ENCODE measurements at regions not wholly inside any gene's neighbourhood (a gene's known extent, or its start where the extent isn't known, plus 50 kb on each side); places are given as distances from the start of the nearest gene placed in this dataset.

DNA sequence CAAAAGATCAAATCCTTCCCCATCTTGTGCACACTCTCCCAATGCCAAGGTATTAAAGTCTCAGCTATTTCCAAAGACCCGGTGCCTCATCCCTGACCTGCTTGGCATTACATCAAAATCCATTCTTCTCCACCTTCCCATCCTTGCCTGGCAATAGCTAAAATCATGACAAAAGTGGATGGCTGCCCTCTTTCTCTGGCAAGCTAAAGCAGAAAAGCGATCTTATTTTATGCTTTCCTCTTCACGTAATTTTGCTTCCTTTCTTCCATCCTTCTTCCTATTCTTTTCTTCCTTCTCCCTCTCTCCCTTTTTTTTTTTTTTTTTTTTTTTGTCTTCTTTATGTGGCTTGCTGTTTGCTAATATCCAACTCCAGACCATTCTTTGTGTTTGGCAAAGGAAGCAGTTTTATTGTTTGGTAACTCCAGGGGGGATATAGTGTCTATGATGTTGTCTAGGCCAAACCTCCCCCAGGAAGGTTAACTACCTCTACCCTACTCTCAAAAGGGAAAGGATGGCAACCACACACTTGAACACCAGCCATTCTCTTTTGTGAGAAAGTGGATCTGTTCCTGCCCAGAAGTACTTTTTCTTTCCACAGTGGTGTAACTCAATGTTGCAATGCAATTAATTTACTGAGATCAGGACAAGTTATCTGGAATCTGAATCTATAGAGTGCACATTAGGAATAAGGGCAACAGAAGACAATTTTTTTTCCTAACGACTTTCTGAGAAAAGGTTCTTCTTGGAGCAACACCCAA, 120.9 kb upstream of the TMEM161B start:
- ChIA-PET CTCF (no interaction called here), POLR2A (no interaction called here)
- H3K4me1 Mint-ChIP-seq = no peaks in the 10 kb centered on the region
- H3K27me3 Mint-ChIP-seq = peaks cover 0 to 36% (median 35%) of the 10 kb centered on the region in 5 donors
- H3K4me3 ChIP-seq (ENCODE audit: low read length) = no peak overlapping the region
- H3K4me1 ChIP-seq (ENCODE audit: control insufficient read depth in 2 of 2, insufficient read depth in 2 of 2, low read length in 2 of 2) = no peaks in the 10 kb centered on the region
- no peak overlapping the region for H3K4me3 Mint-ChIP-seq
- no peaks in the 10 kb centered on the region for H3K9me3 ChIP-seq (ENCODE audit: control insufficient read depth in 2 of 3, low read length in 3 of 3)
- DNase-seq (no peak), ATAC-seq (no peak)
- no peaks in the 10 kb centered on the region for H3K36me3 ChIP-seq (ENCODE audit: control insufficient read depth in 2 of 3, insufficient read depth in 3 of 3, low read length in 3 of 3)
- no peaks in the 10 kb centered on the region for H3K36me3 Mint-ChIP-seq
- no peak overlapping the region for H3K27ac Mint-ChIP-seq
- no peaks in the 10 kb centered on the region for H3K27me3 ChIP-seq (ENCODE audit: control insufficient read depth in 2 of 2, insufficient read depth in 2 of 2, low read length in 2 of 2)
- H3K9me3 Mint-ChIP-seq = peaks cover 0 to 5% (median 0%) of the 10 kb centered on the region in 11 donors
- intact Hi-C loops (cut with micrococcal nuclease) = no loop called here
- no peak overlapping the region for H3K27ac ChIP-seq (ENCODE audit: low read depth, low read length)

DNA sequence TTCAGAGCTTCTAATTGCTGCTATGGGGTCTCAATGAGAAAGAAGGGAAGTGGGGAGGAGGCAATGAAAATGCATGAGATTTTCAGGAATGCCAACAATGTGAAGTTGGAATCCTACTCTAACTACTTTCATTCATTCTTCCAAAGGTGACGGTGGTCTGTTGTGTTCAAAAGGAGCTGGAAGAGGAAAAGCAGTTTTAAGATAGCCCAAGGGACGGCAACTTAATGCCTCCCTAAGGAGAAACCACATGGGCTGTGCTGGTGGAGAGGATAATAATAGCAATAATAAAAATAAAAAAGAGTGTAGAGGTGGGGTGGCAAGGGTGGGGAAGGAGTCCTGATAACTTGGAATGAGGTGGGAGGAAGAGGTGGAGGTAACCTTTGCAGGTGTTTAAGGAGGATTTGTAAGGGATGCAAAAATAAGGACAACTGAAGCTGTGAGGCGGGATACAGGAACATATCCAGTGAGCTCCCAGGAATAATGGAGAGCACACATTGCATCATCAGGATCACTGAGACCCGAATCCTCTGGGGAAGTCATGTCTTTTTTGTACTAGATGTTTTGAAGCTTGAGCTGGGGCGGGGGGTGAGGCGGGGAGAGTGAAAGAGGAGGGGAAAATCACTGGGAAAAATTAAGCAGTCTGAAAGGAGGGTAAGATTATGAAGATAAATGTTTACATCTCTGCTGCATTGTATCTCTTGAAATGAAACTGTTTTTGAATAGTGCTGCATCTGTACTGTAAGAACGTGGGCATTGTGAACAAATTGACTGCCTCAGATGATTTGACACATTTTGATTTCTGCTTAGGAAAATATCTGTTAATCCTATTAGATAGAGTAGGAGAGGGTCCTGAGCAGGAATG, 120.1 kb upstream of the TMEM161B start:
- intact Hi-C loops (cut with micrococcal nuclease) = no loop called here

GRCh38 chr5:88384886-88385285, 116.2 kb upstream of the TMEM161B start:
- DNase-seq (no peak), ATAC-seq (no peak)
- H3K4me3 Mint-ChIP-seq = no peak overlapping the region
- ChIA-PET CTCF (interaction anchor here (0.7 kb wide), 1 partner anchor 13 kb away, joined by 3 read pairs; no protein-coding TSS in a partner anchor), POLR2A (no interaction called here)
- intact Hi-C loops (cut with micrococcal nuclease) = no loop called here
- no peak overlapping the region for H3K4me3 ChIP-seq (ENCODE audit: low read length)
- H3K36me3 Mint-ChIP-seq = no peaks in the 10 kb centered on the region
- no peaks in the 10 kb centered on the region for H3K36me3 ChIP-seq (ENCODE audit: control insufficient read depth in 2 of 3, insufficient read depth in 3 of 3, low read length in 3 of 3)
- H3K27me3 ChIP-seq (ENCODE audit: control insufficient read depth in 2 of 2, insufficient read depth in 2 of 2, low read length in 2 of 2) = no peaks in the 10 kb centered on the region
- peaks cover 0 to 42% (median 28%) of the 10 kb centered on the region in 5 donors for H3K27me3 Mint-ChIP-seq
- H3K4me1 ChIP-seq (ENCODE audit: control insufficient read depth in 2 of 2, insufficient read depth in 2 of 2, low read length in 2 of 2) = no peaks in the 10 kb centered on the region
- no peak overlapping the region for H3K27ac ChIP-seq (ENCODE audit: low read depth, low read length)
- H3K27ac Mint-ChIP-seq = no peak overlapping the region
- H3K9me3 Mint-ChIP-seq = peaks cover 0 to 5% (median 0%) of the 10 kb centered on the region in 11 donors
- H3K9me3 ChIP-seq (ENCODE audit: control insufficient read depth in 2 of 3, low read length in 3 of 3) = no peaks in the 10 kb centered on the region
- no peaks in the 10 kb centered on the region for H3K4me1 Mint-ChIP-seq

More for the DNA sequence above, 120.1 kb upstream of the TMEM161B start:
- Mint-ChIP-seq H3K36me3 (no peaks in the 10 kb centered on the region), H3K4me3 (no peak overlapping the region), H3K4me1 (no peaks in the 10 kb centered on the region), H3K27ac (peak overlapping the region in 1 of 9 donors; percentile 36), H3K9me3 (peaks cover 0 to 5% (median 0%) of the 10 kb centered on the region in 11 donors), H3K27me3 (peaks cover 0 to 36% (median 28%) of the 10 kb centered on the region in 5 donors)
- Histone ChIP-seq H3K36me3 (ENCODE audit: control insufficient read depth in 2 of 3, insufficient read depth in 3 of 3, low read length in 3 of 3) (no peaks in the 10 kb centered on the region), H3K4me3 (ENCODE audit: low read length) (no peak overlapping the region), H3K27me3 (ENCODE audit: control insufficient read depth in 2 of 2, insufficient read depth in 2 of 2, low read length in 2 of 2) (no peaks in the 10 kb centered on the region), H3K27ac (ENCODE audit: low read depth, low read length) (no peak overlapping the region), H3K4me1 (ENCODE audit: control insufficient read depth in 2 of 2, insufficient read depth in 2 of 2, low read length in 2 of 2) (no peaks in the 10 kb centered on the region), H3K9me3 (ENCODE audit: control insufficient read depth in 2 of 3, low read length in 3 of 3) (no peaks in the 10 kb centered on the region)
- no peak for DNase-seq
- ChIA-PET POLR2A (no interaction called here), CTCF (no interaction called here)
- ATAC-seq = no peak

GRCh38 chr5:88380332-88380731, 111.7 kb upstream of the TMEM161B start:
- no peak overlapping the region for H3K4me3 Mint-ChIP-seq
- H3K36me3 Mint-ChIP-seq = no peaks in the 10 kb centered on the region
- DNase-seq (no peak), ATAC-seq (no peak)
- ChIA-PET CTCF (no interaction called here), POLR2A (no interaction called here)
- no peaks in the 10 kb centered on the region for H3K36me3 ChIP-seq (ENCODE audit: control insufficient read depth in 2 of 3, insufficient read depth in 3 of 3, low read length in 3 of 3)
- peaks cover 0 to 4% (median 0%) of the 10 kb centered on the region in 11 donors for H3K9me3 Mint-ChIP-seq
- intact Hi-C loops (cut with micrococcal nuclease) = no loop called here
- peaks cover 0 to 25% (median 12%) of the 10 kb centered on the region in 5 donors for H3K27me3 Mint-ChIP-seq
- H3K4me3 ChIP-seq (ENCODE audit: low read length) = no peak overlapping the region
- no peaks in the 10 kb centered on the region for H3K9me3 ChIP-seq (ENCODE audit: control insufficient read depth in 2 of 3, low read length in 3 of 3)
- H3K27ac Mint-ChIP-seq = peak overlapping the region in 1 of 9 donors; percentile 41
- H3K4me1 Mint-ChIP-seq = no peaks in the 10 kb centered on the region
- H3K27ac ChIP-seq (ENCODE audit: low read depth, low read length) = no peak overlapping the region
- H3K27me3 ChIP-seq (ENCODE audit: control insufficient read depth in 2 of 2, insufficient read depth in 2 of 2, low read length in 2 of 2) = no peaks in the 10 kb centered on the region
- no peaks in the 10 kb centered on the region for H3K4me1 ChIP-seq (ENCODE audit: control insufficient read depth in 2 of 2, insufficient read depth in 2 of 2, low read length in 2 of 2)

GRCh38 chr5:88377705-88378656, 109.3 kb upstream of the TMEM161B start:
- intact Hi-C loops (cut with micrococcal nuclease) = no loop called here
- no peak overlapping the region for H3K4me3 ChIP-seq (ENCODE audit: low read length)
- H3K9me3 Mint-ChIP-seq = peaks cover 0 to 6% (median 0%) of the 10 kb centered on the region in 11 donors
- no peak for DNase-seq
- CTCF ChIA-PET = no interaction called here
- POLR2A ChIA-PET = no interaction called here
- no peaks in the 10 kb centered on the region for H3K9me3 ChIP-seq (ENCODE audit: control insufficient read depth in 2 of 3, low read length in 3 of 3)
- no peaks in the 10 kb centered on the region for H3K36me3 ChIP-seq (ENCODE audit: control insufficient read depth in 2 of 3, insufficient read depth in 3 of 3, low read length in 3 of 3)
- no peaks in the 10 kb centered on the region for H3K27me3 ChIP-seq (ENCODE audit: control insufficient read depth in 2 of 2, insufficient read depth in 2 of 2, low read length in 2 of 2)
- H3K4me1 ChIP-seq (ENCODE audit: control insufficient read depth in 2 of 2, insufficient read depth in 2 of 2, low read length in 2 of 2) = no peaks in the 10 kb centered on the region
- no peak for ATAC-seq
- peaks cover 0 to 7% (median 0%) of the 10 kb centered on the region in 7 donors for H3K4me1 Mint-ChIP-seq
- H3K4me3 Mint-ChIP-seq = no peak overlapping the region
- no peak overlapping the region for H3K27ac ChIP-seq (ENCODE audit: low read depth, low read length)
- no peaks in the 10 kb centered on the region for H3K36me3 Mint-ChIP-seq
- peaks cover 0 to 21% (median 12%) of the 10 kb centered on the region in 5 donors for H3K27me3 Mint-ChIP-seq
- H3K27ac Mint-ChIP-seq = no peak overlapping the region

- DNase-seq = no peak
- peaks cover 0 to 20% (median 12%) of the 10 kb centered on the region in 5 donors for H3K27me3 Mint-ChIP-seq
- Histone ChIP-seq H3K27ac (ENCODE audit: low read depth, low read length) (no peak overlapping the region), H3K4me3 (ENCODE audit: low read length) (no peak overlapping the region), H3K9me3 (ENCODE audit: control insufficient read depth in 2 of 3, low read length in 3 of 3) (no peaks in the 10 kb centered on the region), H3K4me1 (ENCODE audit: control insufficient read depth in 2 of 2, insufficient read depth in 2 of 2, low read length in 2 of 2) (no peaks in the 10 kb centered on the region), H3K36me3 (ENCODE audit: control insufficient read depth in 2 of 3, insufficient read depth in 3 of 3, low read length in 3 of 3) (no peaks in the 10 kb centered on the region), H3K27me3 (ENCODE audit: control insufficient read depth in 2 of 2, insufficient read depth in 2 of 2, low read length in 2 of 2) (no peaks in the 10 kb centered on the region)
- no peak overlapping the region for H3K27ac Mint-ChIP-seq
- CTCF ChIA-PET = no interaction called here
- H3K36me3 Mint-ChIP-seq = no peaks in the 10 kb centered on the region
- intact Hi-C loops (cut with micrococcal nuclease) = no loop called here
- POLR2A ChIA-PET = no interaction called here
- ATAC-seq = no peak
- peaks cover 0 to 6% (median 0%) of the 10 kb centered on the region in 11 donors for H3K9me3 Mint-ChIP-seq
- no peak overlapping the region for H3K4me3 Mint-ChIP-seq
- peaks cover 0 to 7% (median 0%) of the 10 kb centered on the region in 7 donors for H3K4me1 Mint-ChIP-seq
Observed at GRCh38 chr5:88377240-88377639, 108.6 kb upstream of the TMEM161B start.

All from naive thymus-derived CD4-positive, alpha-beta T cell (primary cell).